Right kidney (tissue), 1 donor: ENCODE measurements at regions not wholly inside any gene's neighbourhood (a gene's known extent, or its start where the extent isn't known, plus 50 kb on each side); places are given as distances from the start of the nearest gene placed in this dataset.
"Not testable (repeated sequence)": the region's sequence is repeated elsewhere in the genome, so short reads cannot be mapped to it uniquely, and the experiment has no call there.

Source experiments
- DNase-seq: peaks from one replicate; pipeline ENCODE4 v3.0.0-alpha.2; 2016

- DNase-seq = no peak
These were observed 290.8 kb upstream of the PCDH9 start for GRCh38 chr13:67520886-67521285.

DNA sequence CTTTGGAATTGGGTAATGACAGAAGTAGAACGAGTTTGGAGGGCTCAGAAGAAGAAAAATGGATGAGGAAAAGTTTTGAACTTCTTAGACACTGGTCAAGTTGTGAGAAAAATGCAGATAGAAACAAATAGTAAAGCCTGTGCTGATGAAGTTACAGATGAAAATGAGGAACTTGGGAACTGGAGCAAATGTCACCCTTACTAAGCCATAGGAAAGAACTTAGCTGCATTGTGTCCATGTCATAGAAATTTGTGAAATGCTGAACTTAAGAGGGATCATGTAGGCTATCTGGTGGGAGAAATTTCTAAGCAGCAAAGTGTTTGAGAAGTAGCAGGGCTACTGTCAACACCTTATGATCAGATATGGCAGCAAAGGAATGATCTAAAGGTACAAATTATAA, 289.2 kb upstream of the PCDH9 start:
- no peak for DNase-seq

- no peak for DNase-seq
These were observed 288.6 kb upstream of the PCDH9 start for GRCh38 chr13:67518785-67519184.

GRCh38 chr13:67515895-67516294, 285.8 kb upstream of the PCDH9 start:
- no peak for DNase-seq

DNA sequence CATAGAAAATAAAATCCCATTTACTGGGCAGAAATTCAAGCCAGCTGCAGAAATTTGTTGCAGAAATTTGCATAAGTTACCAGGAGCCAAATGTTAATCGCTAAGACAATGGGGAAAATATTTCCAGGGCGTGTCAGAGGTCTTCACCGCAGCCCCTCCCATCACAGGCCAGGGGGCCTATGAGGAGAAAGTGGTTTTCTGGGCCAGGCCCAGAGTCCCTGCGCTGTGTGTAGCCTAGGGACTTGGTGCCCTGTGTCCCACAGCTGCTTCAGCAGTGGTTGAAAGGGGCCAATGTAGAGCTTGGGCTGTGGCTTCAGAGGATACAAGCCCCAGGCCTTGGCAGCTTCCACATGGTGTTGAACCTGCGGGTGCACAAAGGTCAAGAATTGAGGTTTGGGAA, 278.9 kb upstream of the PCDH9 start:
- no peak for DNase-seq

- DNase-seq = not testable (repeated sequence)
These were observed 278.1 kb upstream of the PCDH9 start for GRCh38 chr13:67508275-67508674.

GRCh38 chr13:67506407-67506806, 276.3 kb upstream of the PCDH9 start:
- no peak for DNase-seq

DNA sequence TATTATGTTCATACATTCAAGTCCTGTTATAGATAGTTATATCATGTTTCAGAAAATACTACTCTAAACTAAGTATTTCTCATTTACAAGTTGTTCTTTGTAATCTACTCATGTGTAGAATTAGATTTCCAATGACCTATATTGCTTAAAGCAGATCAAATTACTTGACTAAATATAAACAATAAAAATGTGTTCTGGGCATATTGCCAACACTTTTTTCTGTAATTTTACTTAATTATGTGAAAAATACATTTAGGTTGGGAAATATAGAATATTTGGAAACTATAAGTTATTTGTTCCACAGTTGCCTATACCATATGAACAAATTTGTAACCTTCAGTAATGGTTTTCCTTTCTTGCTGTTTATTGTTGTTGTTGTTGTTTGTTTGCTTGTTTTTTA, 275.2 kb upstream of the PCDH9 start:
- DNase-seq = no peak

- DNase-seq = no peak
These were observed 268.8 kb upstream of the PCDH9 start for GRCh38 chr13:67498948-67499347.

- DNase-seq = no peak
These were observed 263.7 kb upstream of the PCDH9 start for GRCh38 chr13:67493835-67494234.

- DNase-seq = no peak
These were observed 258.9 kb upstream of the PCDH9 start for GRCh38 chr13:67489016-67489415.

- DNase-seq = no peak
These were observed 251.3 kb upstream of the PCDH9 start for GRCh38 chr13:67481445-67481844.

GRCh38 chr13:67474115-67474514, 244.0 kb upstream of the PCDH9 start:
- DNase-seq = no peak

DNA sequence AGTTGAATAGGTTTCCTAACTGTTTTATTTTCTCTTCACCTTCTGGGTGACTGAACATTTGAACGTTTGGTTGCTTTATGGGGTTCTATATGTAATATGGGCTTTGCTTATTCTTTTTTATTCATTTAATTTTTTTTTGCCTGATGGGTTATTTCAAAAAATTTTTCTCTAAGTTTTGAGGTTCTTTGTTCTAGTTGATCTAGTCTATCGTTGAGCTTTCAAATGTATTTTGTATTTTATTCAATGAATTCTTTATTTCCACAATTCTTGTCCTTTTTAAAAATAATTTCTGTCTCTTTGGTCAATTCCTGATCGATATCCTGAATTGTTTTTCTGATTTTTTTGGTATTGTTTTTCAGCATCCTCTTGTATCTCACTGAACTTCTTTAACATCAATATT, 239.5 kb upstream of the PCDH9 start:
- no peak for DNase-seq

DNA sequence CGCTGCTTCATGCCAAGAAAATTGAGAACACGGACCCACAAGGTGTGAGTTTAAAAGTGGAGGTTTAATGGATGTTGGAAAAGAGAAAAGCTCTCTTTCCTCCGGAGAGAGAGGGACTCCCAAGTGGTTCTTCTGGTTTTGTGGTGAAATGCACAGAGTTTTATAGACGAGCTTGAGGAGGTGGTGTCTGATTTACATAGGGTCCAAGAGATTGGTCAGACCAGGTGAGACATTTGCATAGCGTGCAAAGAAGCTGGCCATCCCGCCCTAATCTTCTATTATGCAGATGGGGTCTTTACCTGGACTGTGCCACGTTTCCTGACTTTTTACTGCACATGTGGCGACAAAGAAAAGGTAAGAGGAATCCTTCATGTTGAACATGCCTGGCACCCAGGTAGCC, 236.4 kb upstream of the PCDH9 start:
- DNase-seq = no peak

GRCh38 chr13:67464154-67464553, 234.0 kb upstream of the PCDH9 start:
- no peak for DNase-seq

DNA sequence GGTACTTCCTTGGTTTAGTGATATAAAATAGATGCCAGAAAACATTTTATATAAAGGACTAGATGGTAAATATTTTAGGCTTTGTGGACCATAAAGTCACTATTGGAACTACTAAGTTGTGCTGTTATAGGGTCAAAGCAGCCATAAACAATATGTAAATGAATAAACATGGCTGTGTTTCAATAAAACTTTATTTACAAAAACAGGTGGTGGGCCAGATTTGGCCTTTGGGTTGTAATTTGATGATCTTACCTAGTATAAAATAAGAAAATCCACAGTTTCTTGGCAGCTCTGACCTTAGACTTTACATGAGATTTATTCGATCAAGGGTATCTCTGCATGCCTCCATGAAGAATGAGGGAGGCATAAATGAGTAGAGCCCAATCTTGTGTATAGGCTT, 232.0 kb upstream of the PCDH9 start:
- no peak for DNase-seq

- DNase-seq = not testable (repeated sequence)
These were observed 222.4 kb upstream of the PCDH9 start for GRCh38 chr13:67452526-67452925.

DNA sequence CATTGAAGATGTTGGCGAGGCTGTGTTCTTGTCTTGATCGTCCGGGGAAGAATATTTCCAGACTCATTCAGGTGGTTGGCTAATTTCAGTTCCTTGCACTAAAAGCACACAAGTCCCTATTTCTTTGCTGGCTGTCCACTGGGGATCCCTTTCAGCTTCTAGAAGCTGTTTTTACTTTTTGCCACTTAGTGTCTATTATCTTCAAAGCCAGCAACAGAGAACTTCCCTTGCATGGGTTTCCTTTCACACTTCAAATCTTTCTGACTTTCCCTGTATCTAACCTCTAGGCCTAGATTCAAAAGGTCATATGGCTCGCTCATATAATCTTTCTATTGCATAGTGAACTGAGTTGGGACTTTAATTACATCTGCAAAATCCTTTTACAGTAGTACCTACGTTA, 215.3 kb upstream of the PCDH9 start:
- no peak for DNase-seq

- DNase-seq = no peak
These were observed 213.8 kb upstream of the PCDH9 start for GRCh38 chr13:67443923-67444322.

- DNase-seq = no peak
These were observed 210.3 kb upstream of the PCDH9 start for GRCh38 chr13:67440236-67440975.

GRCh38 chr13:67439365-67439764, 209.2 kb upstream of the PCDH9 start:
- no peak for DNase-seq

- no peak for DNase-seq
These were observed 208.3 kb upstream of the PCDH9 start for GRCh38 chr13:67438465-67438864.

DNA sequence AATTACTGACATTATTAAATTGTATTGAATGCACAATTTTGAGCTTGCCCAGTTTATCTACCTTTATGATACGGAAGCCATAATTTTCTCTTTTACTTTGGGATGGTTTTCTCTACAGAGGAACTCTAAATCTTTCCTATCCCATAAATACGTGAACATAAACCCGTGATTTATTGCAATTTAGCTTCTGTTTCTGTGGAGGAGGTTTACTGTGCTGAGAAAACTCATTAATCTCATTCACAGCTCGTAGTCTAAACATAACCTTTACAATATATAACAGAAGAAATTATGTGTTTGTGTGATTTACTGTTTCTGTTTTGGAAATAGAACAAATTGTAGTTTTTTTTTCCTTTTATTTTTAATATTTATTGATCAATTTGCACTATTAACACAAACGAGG, 207.1 kb upstream of the PCDH9 start:
- DNase-seq = no peak

- DNase-seq = no peak
These were observed 191.3 kb upstream of the PCDH9 start for GRCh38 chr13:67421475-67421874.
